ENCODE measurements at regions not wholly inside any gene's neighbourhood (a gene's known extent, or its start where the extent isn't known, plus 50 kb on each side); places are given as distances from the start of the nearest gene placed in this dataset.

DNA sequence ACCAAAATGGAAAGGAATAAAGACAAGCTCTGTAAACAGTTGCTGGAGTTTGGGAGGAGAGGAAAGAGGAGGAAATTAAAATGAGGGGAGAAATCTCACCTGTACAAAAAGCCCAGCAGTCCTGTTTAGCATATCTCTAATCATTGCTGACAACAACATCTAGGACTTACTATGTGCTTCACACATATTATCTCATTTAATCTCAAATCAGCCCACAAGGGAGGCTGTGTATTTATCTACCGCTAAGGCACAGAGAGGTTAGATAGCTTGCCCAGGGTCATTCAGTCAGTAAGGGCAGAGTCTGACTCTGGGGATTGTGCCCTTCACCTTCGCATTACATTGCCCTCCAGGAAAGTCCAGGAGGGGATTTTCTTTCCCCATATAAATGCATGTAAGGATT, 233.3 kb downstream of the DLEU7 start:
- H3K36me3 ChIP-seq (ENCODE audit: insufficient read depth, low read length) = no peaks in the 10 kb centered on the region
- no peak overlapping the region for H3K9ac ChIP-seq (ENCODE audit: low read length)
- no peak overlapping the region for H3K27ac ChIP-seq (ENCODE audit: low read depth, low read length, poor library complexity, severe bottlenecking)
- no peak overlapping the region for H3K4me3 ChIP-seq (ENCODE audit: low read depth, low read length, poor library complexity, severe bottlenecking)
- H3K79me2 ChIP-seq (ENCODE audit: insufficient read depth, low read length) = no peaks in the 10 kb centered on the region
- H3K4me1 ChIP-seq (ENCODE audit: insufficient read depth, low read length, severe bottlenecking) = peaks cover 56% of the 10 kb centered on the region
- H3K4me2 ChIP-seq (ENCODE audit: low read length) = no peak overlapping the region
- no peaks in the 10 kb centered on the region for H3F3A ChIP-seq (ENCODE audit: insufficient read depth, low read length)
- no peaks in the 10 kb centered on the region for H4K20me1 ChIP-seq (ENCODE audit: insufficient read depth, low read length)
- H3K9me3 ChIP-seq (ENCODE audit: low read length) = no peaks in the 10 kb centered on the region
- no peak overlapping the region for H2AFZ ChIP-seq (ENCODE audit: low read length)
- no peaks in the 10 kb centered on the region for H3K9me2 ChIP-seq (ENCODE audit: low read depth, low read length)
- TF ChIP-seq, protein P1, sequence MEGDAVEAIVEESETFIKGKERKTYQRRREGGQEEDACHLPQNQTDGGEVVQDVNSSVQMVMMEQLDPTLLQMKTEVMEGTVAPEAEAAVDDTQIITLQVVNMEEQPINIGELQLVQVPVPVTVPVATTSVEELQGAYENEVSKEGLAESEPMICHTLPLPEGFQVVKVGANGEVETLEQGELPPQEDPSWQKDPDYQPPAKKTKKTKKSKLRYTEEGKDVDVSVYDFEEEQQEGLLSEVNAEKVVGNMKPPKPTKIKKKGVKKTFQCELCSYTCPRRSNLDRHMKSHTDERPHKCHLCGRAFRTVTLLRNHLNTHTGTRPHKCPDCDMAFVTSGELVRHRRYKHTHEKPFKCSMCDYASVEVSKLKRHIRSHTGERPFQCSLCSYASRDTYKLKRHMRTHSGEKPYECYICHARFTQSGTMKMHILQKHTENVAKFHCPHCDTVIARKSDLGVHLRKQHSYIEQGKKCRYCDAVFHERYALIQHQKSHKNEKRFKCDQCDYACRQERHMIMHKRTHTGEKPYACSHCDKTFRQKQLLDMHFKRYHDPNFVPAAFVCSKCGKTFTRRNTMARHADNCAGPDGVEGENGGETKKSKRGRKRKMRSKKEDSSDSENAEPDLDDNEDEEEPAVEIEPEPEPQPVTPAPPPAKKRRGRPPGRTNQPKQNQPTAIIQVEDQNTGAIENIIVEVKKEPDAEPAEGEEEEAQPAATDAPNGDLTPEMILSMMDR (IDR thresholded peaks at IDR 0.05; ENCODE audit: low read length) = no peak
- no peak for TF ChIP-seq EZH2 (IDR thresholded peaks at IDR 0.05; ENCODE audit: borderline replicate concordance, low read length)
- H3K27me3 ChIP-seq (ENCODE audit: insufficient read depth, low read length) = no peaks in the 10 kb centered on the region

DNA sequence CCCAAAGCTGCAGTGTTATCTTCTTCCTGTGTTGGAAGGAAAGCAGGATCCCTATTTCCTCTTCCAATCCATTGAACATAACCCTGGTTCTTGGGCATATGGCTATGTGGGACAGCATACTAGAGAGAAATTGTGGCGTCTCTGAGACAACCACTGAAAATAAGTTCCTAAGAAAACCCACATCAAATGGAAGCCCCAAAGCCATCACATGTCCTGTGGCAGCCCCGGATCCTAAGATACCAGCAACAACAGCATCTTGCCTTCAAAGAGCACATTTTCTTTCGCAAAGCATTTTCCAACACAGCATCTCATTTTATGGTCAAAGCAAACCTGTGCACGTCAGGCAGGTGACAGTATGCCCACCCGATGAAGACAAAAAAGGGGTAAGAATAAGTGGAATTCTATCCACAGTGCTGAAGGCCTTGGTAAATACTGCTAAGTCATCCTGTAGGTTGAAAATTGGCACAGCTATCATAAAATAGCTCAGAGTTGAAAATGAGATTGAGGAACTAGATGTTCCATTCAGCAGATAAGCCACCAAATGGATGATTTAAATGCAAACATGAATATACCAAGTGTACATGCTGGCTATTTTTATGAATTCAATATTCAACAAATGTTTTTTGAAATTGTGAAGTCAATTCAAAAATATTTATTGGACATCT, 232.2 kb downstream of the DLEU7 start:
- no peaks in the 10 kb centered on the region for H3K9me3 ChIP-seq (ENCODE audit: low read length)
- H3K27ac ChIP-seq (ENCODE audit: low read depth, low read length, poor library complexity, severe bottlenecking) = peak overlapping the region; percentile 84
- no peak overlapping the region for H3K4me3 ChIP-seq (ENCODE audit: low read depth, low read length, poor library complexity, severe bottlenecking)
- H2AFZ ChIP-seq (ENCODE audit: low read length) = no peak overlapping the region
- no peaks in the 10 kb centered on the region for H3K27me3 ChIP-seq (ENCODE audit: insufficient read depth, low read length)
- no peaks in the 10 kb centered on the region for H3F3A ChIP-seq (ENCODE audit: insufficient read depth, low read length)
- no peaks in the 10 kb centered on the region for H4K20me1 ChIP-seq (ENCODE audit: insufficient read depth, low read length)
- H3K9me2 ChIP-seq (ENCODE audit: low read depth, low read length) = no peaks in the 10 kb centered on the region
- peak overlapping the region; percentile 4; the same call in 1 of the 2 replicates for H3K9ac ChIP-seq (ENCODE audit: low read length)
- TF ChIP-seq, protein P1 (IDR thresholded peaks at IDR 0.05; ENCODE audit: low read length) = no peak
- no peak for TF ChIP-seq EZH2 (IDR thresholded peaks at IDR 0.05; ENCODE audit: borderline replicate concordance, low read length)
- peaks cover 66% of the 10 kb centered on the region for H3K4me1 ChIP-seq (ENCODE audit: insufficient read depth, low read length, severe bottlenecking)
- no peaks in the 10 kb centered on the region for H3K36me3 ChIP-seq (ENCODE audit: insufficient read depth, low read length)
- no peaks in the 10 kb centered on the region for H3K79me2 ChIP-seq (ENCODE audit: insufficient read depth, low read length)
- no peak overlapping the region; the same call in 1 of the 2 replicates for H3K4me2 ChIP-seq (ENCODE audit: low read length)

DNA sequence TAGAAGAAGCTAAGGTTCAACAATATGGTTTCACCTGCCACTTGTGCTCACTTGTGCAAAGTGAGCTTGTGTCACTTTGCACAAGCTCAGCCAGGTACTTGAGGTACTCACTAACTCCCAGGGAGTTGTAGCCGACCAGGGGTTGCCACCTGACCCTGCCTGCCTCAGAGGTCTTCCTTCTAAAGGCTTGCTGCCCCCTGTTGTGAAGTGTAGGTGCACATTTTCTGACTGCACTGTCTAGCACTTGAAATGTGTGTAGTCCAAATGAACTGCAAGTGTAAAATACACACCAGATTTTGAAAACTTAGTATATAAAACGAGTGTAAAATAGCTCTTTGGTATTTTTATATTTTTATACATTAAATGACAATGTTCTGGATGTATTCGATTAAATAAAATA, 230.8 kb downstream of the DLEU7 start:
- Histone ChIP-seq H3K79me2 (ENCODE audit: insufficient read depth, low read length) (no peaks in the 10 kb centered on the region), H2AFZ (ENCODE audit: low read length) (no peak overlapping the region), H3F3A (ENCODE audit: insufficient read depth, low read length) (no peaks in the 10 kb centered on the region), H3K27me3 (ENCODE audit: insufficient read depth, low read length) (no peaks in the 10 kb centered on the region), H3K4me3 (ENCODE audit: low read depth, low read length, poor library complexity, severe bottlenecking) (no peak overlapping the region), H3K36me3 (ENCODE audit: insufficient read depth, low read length) (no peaks in the 10 kb centered on the region), H3K27ac (ENCODE audit: low read depth, low read length, poor library complexity, severe bottlenecking) (peak overlapping the region; percentile 84), H3K4me1 (ENCODE audit: insufficient read depth, low read length, severe bottlenecking) (peaks cover 80% of the 10 kb centered on the region), H3K4me2 (ENCODE audit: low read length) (peak overlapping the region; percentile 14; the same call in 1 of the 2 replicates), H4K20me1 (ENCODE audit: insufficient read depth, low read length) (no peaks in the 10 kb centered on the region), H3K9me2 (ENCODE audit: low read depth, low read length) (no peaks in the 10 kb centered on the region), H3K9me3 (ENCODE audit: low read length) (no peaks in the 10 kb centered on the region), H3K9ac (ENCODE audit: low read length) (peak overlapping the region; percentile 48)
- TF ChIP-seq, protein P1 (IDR thresholded peaks at IDR 0.05; ENCODE audit: low read length) = peak; percentile 80
- TF ChIP-seq EZH2 (IDR thresholded peaks at IDR 0.05; ENCODE audit: borderline replicate concordance, low read length) = no peak

Data from OCI-LY1 (cell line).